Left hindlimb (tissue), 1 donor: ENCODE measurements at regions not wholly inside any gene's neighbourhood (a gene's known extent, or its start where the extent isn't known, plus 50 kb on each side); places are given as distances from the start of the nearest gene placed in this dataset.

ENCODE experiments used
- DNase-seq: peaks from one replicate; pipeline ENCODE4 v3.0.0-alpha.2; 2018

- no peak for DNase-seq
Observed at GRCh38 chr9:103942651-103943050, 151.5 kb upstream of the SMC2 start.

- DNase-seq: no peak
Observed at GRCh38 chr9:103949096-103949495, 145.0 kb upstream of the SMC2 start.

DNA sequence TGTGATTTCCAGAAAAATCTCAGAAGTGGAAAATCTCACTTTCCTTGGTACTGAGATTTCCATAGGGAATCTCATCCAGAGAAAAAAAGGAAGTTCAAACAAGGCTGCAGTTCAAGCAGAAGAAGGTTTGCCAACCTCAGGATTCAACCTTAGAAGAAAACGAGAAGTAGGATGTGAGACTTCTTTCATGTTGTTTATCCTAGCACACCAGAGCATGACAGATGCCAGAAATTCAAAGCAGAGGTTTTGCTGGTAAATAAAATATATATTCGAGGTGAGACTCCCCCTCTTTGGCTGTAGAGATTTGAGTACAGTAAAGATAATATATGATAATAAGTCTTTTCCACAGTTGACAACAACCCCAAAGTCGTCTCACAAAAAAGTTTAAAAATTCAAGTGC lies 116.9 kb upstream of the SMC2 start:
- DNase-seq: no peak

- DNase-seq: no peak
Observed at GRCh38 chr9:103978396-103978795, 115.7 kb upstream of the SMC2 start.

DNA sequence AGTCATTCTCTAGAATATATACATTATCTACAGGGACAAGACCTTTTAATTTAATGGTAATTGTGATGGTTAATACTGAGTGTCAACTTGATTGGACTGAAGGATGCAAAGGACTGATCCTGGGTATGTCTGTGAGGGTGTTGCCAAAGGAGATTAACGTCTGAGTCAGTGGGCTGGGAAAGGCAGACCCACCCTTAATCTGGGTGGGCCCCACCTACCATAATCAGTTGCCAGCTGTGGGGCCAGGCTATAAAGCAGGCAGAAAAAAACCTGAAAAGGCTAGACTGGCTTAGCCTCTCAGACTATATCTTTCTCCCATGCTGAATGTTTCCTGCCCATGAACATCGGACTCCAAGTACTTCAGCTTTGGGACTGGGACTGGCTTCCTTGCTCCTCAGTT lies 112.2 kb upstream of the SMC2 start:
- no peak for DNase-seq

DNA sequence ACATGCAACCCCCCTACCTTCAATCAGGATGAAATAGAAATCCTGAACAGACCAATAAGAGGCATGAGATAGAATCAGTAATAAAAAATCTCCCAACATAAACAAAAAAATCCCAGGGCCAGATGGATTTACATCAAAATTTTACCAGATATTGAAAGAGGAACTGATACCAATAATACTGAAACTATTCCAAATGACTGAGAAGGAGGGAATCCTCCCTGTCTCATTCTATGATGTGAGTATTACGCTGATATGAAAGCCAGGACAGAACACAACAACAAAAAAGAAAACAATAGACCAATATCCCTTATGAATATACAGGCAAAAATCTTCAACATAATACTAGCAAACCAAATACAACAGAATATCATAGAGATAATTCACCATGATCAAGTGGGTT lies 109.0 kb upstream of the SMC2 start:
- no peak for DNase-seq

DNA sequence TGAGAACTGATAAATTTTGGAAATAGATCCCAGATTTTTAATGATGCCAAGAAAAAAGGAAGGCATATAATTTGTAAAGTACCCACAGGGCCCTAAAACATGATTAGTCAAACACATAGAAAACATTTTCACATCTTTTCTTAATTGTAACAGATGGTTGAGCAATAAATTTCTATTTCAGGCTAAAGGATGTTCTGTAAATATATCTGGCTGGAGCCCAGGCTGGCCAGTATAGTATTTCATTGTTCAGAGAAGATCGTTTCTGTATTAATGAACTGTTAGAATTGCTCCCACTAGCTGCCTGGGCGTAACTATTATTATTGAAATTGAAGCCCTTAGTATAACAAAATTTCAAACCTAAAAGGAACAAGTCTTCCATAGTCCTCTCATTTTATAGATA lies 105.3 kb upstream of the SMC2 start:
- DNase-seq: no peak

GRCh38 chr9:103990311-103990710 lies 103.8 kb upstream of the SMC2 start:
- DNase-seq: no peak

GRCh38 chr9:103991001-103991400 lies 103.1 kb upstream of the SMC2 start:
- DNase-seq: no peak

GRCh38 chr9:103991698-103992097 lies 102.4 kb upstream of the SMC2 start:
- no peak for DNase-seq

DNA sequence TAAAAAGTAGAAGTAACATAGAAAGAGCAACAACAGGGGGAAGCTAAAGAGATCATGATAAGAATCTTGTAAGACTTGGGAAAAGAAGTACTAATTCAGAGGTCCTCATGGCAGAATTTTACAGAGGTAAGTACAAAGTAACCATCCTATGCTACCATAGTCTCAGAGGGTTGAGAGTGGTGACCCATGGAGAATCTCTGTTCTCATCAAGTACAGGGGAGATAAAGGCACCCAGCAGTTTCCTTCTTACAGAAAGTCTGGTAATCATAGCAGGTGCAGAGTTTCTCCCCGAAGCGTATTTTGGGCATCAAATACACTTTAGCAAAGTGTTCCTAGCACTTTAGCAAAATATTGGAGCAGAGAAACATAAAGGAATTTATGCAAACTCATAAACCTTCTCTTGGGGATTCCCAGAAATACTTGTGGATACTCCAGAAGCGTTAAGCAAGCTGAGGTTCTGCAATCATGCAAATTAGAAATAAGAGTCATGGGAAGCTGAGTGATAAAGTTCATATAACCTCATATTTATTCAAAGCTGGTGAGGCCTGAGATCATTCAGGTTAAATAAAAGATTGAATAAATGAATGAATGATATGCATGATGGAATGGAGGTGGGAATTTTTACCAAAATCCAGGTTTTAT lies 101.0 kb upstream of the SMC2 start:
- DNase-seq: no peak

- DNase-seq: no peak
Observed at GRCh38 chr9:103997856-103998370, 96.2 kb upstream of the SMC2 start.

DNA sequence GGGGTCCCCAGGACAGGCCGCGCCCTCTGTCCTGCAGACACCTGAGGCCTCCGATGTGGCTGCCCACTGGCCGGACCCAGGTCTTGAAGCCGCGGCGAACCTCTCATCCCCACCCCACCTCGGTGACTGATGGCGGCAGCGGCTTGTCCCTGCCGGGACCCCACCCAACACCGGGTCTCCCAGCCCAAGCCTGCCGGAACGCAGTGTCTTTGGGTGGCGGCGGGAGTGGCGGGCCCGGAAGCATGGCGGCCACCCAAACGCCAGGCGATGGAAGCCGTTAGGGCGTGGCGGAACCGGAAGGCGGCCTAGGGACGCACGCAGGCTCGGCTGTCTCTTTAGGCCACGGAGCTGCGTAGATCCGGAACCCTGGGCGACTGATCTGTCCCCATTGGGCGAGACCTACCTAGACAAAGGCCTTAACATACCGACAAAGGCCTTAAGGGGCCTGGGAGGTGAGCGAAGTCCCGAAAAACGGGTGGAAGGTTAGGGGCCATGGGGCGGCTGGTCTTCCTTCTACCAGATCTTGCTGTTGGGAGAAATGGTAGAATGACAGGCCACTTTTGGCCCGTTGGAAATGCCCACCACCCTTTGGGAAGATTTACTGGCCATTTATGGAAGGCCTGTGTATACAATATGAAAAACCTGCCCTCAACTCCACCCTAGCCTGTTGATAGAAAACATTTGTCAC lies 94.6 kb upstream of the SMC2 start:
- no peak for DNase-seq

DNA sequence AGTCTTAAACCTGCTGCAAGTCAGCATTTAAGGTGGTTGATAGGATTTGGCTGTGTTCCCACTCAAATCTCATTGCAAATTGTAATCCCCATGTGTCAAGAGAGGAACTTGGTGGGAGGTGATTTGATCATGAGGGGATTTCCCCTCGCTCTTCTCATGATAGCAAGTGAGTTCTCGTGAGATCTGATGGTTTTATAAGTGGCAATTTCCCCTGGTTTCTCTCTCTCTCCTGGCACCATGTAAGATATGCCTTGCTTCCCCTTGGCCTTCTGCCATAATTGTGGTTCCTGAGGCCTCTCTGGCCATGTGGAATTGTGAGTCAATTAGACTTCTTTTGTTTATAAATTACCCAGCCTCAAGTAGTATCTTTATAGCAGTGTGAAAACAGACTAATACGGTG lies 84.3 kb upstream of the SMC2 start:
- no peak for DNase-seq

- DNase-seq: no peak
Observed at GRCh38 chr9:104022083-104022482, 72.0 kb upstream of the SMC2 start.

DNA sequence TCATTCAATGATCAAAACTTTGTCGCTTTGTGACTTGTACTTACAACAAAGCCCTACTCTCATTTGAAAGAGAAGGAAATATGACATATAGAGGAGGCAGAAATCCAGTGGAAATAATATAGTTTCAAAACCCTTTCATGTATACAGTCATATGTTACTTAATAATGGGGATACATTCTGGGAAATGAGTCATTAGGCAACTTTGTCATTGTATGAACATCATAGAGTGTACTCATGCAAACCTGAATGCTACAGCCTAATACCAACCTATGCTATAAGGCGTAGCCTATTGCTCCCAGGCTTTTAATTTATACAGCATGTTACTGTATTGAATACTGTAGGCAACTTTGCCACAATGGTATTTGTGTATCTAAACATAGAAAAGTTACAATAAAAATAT lies 69.0 kb upstream of the SMC2 start:
- DNase-seq: no peak

DNA sequence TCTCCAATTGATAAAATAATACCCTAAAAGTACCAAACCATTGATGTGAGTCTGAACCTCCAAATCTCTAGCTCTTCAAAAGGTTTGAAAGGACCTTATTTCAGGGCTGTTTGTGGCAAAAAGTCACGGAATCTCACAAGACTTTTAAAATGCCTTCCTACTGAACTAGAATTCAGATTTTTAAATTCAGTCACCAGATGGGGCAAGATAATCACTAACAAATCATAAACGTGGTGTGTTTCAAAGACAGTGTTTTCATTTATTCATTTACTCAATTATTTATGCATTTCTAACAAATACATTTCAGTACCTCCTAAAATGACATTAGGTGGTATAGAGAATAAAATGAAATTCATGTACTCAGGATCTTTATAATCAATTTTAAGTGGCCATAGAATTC lies 68.2 kb upstream of the SMC2 start:
- DNase-seq: no peak

DNA sequence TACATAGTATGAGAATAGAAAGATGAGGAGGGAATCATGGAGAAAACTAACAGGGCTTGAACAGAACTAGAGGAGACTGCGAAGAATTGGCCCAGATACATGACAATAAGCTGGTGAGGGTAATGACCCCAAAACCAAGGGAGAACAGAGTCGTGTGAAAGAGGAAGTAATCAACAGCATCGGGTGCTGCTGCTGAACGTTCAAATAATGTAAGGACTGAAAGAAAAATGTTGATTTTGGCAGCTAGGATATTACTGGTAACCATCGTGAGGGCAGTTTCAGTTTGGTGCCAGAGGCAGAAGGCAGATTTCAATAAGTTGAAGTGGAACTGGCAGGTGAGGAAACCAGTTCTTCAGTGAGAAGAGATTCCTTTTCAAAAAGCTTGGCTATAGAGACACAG lies 66.8 kb upstream of the SMC2 start:
- no peak for DNase-seq

- no peak for DNase-seq
Observed at GRCh38 chr9:104028827-104029226, 65.3 kb upstream of the SMC2 start.
